Activated naive CD8-positive, alpha-beta T cell treated with anti-CD3 and anti-CD28 coated beads for 36 hours (primary cell): ENCODE measurements at regions not wholly inside any gene's neighbourhood (a gene's known extent, or its start where the extent isn't known, plus 50 kb on each side); places are given as distances from the start of the nearest gene placed in this dataset.
"Not testable (repeated sequence)": the region's sequence is repeated elsewhere in the genome, so short reads cannot be mapped to it uniquely, and the experiment has no call there.

Source experiments
- DNase-seq: peaks from one replicate; pipeline ENCODE4 v3.0.0; 2021
- H3K27ac Mint-ChIP-seq: one replicate; pipeline ENCODE4 v1.8.0; 2022; ENCODE audit warnings: mild to moderate bottlenecking, moderate library complexity, mixed read lengths
- H3K27me3 Mint-ChIP-seq: one replicate; pipeline ENCODE4 v1.8.0; 2022; ENCODE audit warnings: mild to moderate bottlenecking, mixed read lengths
- H3K36me3 Mint-ChIP-seq: one replicate; pipeline ENCODE4 v1.8.0; 2021; ENCODE audit warnings: mild to moderate bottlenecking, mixed read lengths
- H3K4me1 Mint-ChIP-seq: one replicate; pipeline ENCODE4 v1.8.0; 2021; ENCODE audit warnings: mixed read lengths
- H3K4me3 Mint-ChIP-seq: one replicate; pipeline ENCODE4 v1.8.0; 2022; ENCODE audit warnings: mild to moderate bottlenecking, moderate library complexity, mixed read lengths
- H3K9me3 Mint-ChIP-seq: one replicate; pipeline ENCODE4 v1.8.0; 2022; ENCODE audit warnings: mixed read lengths

DNA sequence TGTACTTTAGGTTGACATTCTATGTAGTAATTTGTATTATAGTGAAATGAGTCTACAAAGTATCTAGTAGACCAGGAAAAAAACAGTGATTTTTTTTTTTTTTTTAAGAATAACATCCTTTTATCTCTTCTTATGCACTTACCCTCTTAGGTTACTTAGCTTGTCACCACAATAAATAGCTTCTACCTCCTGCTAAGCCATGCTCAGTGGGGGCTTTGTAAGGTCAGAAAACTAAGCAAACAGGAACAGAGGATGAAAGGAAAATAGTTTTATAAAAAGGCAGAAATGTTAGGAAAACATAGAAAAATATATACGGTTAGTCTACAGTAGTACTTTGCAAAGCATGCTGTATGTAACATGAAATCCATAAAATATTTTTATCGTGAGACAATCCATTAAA lies 385.3 kb upstream of the ATXN7L3B start:
- H3K27me3 Mint-ChIP-seq = no peaks in the 10 kb centered on the region
- H3K9me3 Mint-ChIP-seq = no peaks in the 10 kb centered on the region
- no peak overlapping the region for H3K4me3 Mint-ChIP-seq
- no peak overlapping the region for H3K27ac Mint-ChIP-seq
- no peaks in the 10 kb centered on the region for H3K36me3 Mint-ChIP-seq
- H3K4me1 Mint-ChIP-seq = no peaks in the 10 kb centered on the region
- DNase-seq = no peak

- H3K36me3 Mint-ChIP-seq = no peaks in the 10 kb centered on the region
- H3K27ac Mint-ChIP-seq = no peak overlapping the region
- no peak for DNase-seq
- H3K9me3 Mint-ChIP-seq = no peaks in the 10 kb centered on the region
- H3K4me3 Mint-ChIP-seq = no peak overlapping the region
- H3K4me1 Mint-ChIP-seq = no peaks in the 10 kb centered on the region
- no peaks in the 10 kb centered on the region for H3K27me3 Mint-ChIP-seq
Measured at GRCh38 chr12:74166096-74166495, 371.5 kb upstream of the ATXN7L3B start.

- DNase-seq = no peak
- Mint-ChIP-seq H3K4me1 (no peaks in the 10 kb centered on the region), H3K27ac (no peak overlapping the region), H3K9me3 (no peaks in the 10 kb centered on the region), H3K4me3 (no peak overlapping the region), H3K36me3 (no peaks in the 10 kb centered on the region), H3K27me3 (no peaks in the 10 kb centered on the region)
Measured at GRCh38 chr12:74169607-74170006, 368.0 kb upstream of the ATXN7L3B start.

DNA sequence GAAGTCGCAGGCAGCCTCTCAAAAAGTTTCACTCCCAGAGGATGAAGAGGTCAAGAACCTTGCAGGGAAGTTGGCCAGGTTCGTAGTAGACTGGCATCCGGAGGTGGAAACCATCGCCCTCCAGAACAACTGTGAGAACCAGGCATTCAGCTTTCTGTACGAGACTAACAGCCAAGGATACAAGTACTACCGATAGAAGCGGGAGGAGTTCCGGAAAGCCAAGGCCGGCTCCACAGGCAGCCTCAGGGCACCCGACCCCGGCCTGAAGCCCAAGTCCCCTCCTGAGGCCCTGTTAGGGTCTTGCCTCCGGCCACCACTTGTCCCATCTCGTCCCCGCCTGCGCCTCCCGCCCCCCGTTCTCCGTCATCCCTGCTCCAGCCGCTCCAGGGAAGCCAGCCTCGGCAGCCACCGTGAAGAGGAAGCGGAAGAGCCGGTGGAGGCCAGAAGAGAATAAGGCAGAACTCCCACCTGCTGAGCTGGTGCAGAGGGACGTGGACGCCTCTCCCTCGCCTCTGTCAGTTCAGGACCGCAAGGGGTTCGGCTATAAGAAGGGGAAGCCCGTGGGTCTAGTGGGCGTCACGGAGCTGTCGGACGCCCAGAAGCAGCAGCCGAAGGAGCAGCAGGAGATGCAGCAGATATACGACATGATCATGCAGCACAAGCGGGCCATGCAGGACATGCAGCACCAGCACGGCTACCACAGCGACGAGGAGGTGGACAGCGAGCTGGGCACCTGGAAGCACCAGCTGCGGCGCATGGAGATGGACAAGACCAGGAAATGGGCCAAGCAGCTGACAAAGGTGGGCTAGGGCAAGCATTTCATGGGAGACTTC lies 366.8 kb upstream of the ATXN7L3B start:
- Mint-ChIP-seq H3K27ac (no peak overlapping the region), H3K9me3 (peaks cover 2% of the 10 kb centered on the region), H3K4me3 (no peak overlapping the region), H3K27me3 (no peaks in the 10 kb centered on the region), H3K4me1 (no peaks in the 10 kb centered on the region), H3K36me3 (no peaks in the 10 kb centered on the region)
- DNase-seq = no peak

DNA sequence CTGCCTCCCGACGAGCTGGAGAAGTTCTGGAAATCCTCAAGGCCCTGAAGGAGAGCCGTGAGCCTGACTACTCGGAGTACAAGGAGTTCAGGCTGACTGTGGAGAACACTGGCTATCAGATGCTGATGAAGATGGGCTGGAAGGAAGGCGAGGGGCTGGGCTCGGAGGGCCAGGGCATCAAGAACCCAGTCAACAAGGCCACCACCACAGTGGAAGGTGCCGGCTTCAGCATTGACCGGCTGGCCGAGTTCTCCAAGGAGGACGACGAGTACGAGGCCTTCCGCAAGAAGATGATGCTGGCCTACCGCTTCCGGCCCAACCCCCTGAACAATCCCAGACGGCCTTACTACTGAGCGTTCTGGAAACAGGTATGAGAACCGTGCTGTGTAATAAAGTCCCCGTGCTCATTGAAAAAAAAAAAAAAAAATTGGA lies 366.1 kb upstream of the ATXN7L3B start:
- no peaks in the 10 kb centered on the region for H3K36me3 Mint-ChIP-seq
- H3K4me1 Mint-ChIP-seq = no peaks in the 10 kb centered on the region
- DNase-seq = no peak
- no peak overlapping the region for H3K27ac Mint-ChIP-seq
- H3K4me3 Mint-ChIP-seq = no peak overlapping the region
- H3K27me3 Mint-ChIP-seq = no peaks in the 10 kb centered on the region
- H3K9me3 Mint-ChIP-seq = peaks cover 2% of the 10 kb centered on the region

GRCh38 chr12:74174961-74175360 lies 362.7 kb upstream of the ATXN7L3B start:
- DNase-seq, H3K4me3 Mint-ChIP-seq, H3K36me3 Mint-ChIP-seq, H3K27me3 Mint-ChIP-seq, H3K4me1 Mint-ChIP-seq, H3K27ac Mint-ChIP-seq, H3K9me3 Mint-ChIP-seq: not testable (repeated sequence)

DNA sequence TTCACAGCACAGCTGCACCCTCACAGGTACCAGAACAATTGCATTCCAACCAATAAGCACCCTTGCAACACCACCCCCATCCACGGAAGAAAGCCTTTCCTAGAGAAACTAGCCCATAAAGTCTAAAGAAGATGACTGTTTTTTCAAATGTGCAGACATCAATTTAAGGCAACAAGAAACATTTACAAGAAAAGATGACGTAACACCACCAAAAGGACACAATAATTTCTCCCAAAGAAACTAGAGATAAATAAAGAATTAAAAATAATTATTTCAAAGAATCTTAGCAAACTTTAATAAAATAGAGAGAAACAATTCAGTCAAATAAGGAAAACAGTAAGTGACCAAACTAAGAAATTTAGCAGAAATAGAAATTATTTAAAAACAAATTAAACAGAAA lies 352.3 kb upstream of the ATXN7L3B start:
- no peaks in the 10 kb centered on the region for H3K4me1 Mint-ChIP-seq
- no peak overlapping the region for H3K27ac Mint-ChIP-seq
- H3K27me3 Mint-ChIP-seq = no peaks in the 10 kb centered on the region
- no peak for DNase-seq
- peaks cover under 1% of the 10 kb centered on the region for H3K9me3 Mint-ChIP-seq
- H3K36me3 Mint-ChIP-seq = no peaks in the 10 kb centered on the region
- no peak overlapping the region for H3K4me3 Mint-ChIP-seq

GRCh38 chr12:74193191-74193590 lies 344.4 kb upstream of the ATXN7L3B start:
- Mint-ChIP-seq H3K9me3 (peaks cover 4% of the 10 kb centered on the region), H3K27me3 (no peaks in the 10 kb centered on the region), H3K27ac (no peak overlapping the region), H3K4me3 (no peak overlapping the region), H3K36me3 (no peaks in the 10 kb centered on the region), H3K4me1 (no peaks in the 10 kb centered on the region)
- no peak for DNase-seq

GRCh38 chr12:74204236-74204635 lies 333.4 kb upstream of the ATXN7L3B start:
- Mint-ChIP-seq H3K4me1 (no peaks in the 10 kb centered on the region), H3K27ac (no peak overlapping the region), H3K27me3 (no peaks in the 10 kb centered on the region), H3K36me3 (no peaks in the 10 kb centered on the region), H3K4me3 (no peak overlapping the region), H3K9me3 (peaks cover 4% of the 10 kb centered on the region)
- DNase-seq = no peak

DNA sequence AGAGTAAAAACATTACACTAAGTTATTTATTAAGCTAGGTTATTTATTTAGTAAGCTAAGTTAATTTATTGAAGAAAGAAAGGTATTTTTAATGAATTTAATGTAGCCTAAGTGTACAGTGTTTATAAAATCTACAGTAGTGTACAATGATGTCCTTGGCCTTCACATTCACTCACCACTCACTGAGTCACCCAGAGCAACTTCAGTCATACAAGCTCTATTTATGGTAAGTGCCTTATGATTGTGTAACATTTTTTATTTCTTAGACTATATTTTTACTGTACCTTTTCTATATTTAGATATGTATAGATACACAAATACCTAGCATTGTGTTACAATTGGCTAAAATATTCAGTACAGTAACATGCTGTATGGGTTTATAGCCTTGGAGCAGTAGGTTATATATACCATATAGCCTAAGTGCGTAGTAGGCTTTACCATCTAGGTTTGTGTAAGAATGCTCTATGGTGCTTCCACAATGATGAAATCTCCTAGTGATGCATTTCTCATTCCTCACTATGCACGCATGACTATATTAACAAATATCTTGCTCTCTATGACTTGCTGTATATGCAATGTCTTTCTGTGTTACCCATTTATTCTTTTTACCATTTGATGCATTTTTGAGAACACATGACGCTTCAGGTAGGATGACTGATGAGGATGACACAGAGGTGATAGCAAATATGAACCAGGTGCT lies 309.6 kb upstream of the ATXN7L3B start:
- H3K4me3 Mint-ChIP-seq = no peak overlapping the region
- H3K36me3 Mint-ChIP-seq = no peaks in the 10 kb centered on the region
- no peaks in the 10 kb centered on the region for H3K27me3 Mint-ChIP-seq
- peaks cover 2% of the 10 kb centered on the region for H3K9me3 Mint-ChIP-seq
- no peaks in the 10 kb centered on the region for H3K4me1 Mint-ChIP-seq
- no peak overlapping the region for H3K27ac Mint-ChIP-seq
- no peak for DNase-seq

GRCh38 chr12:74229671-74230070 lies 308.0 kb upstream of the ATXN7L3B start:
- H3K36me3 Mint-ChIP-seq = no peaks in the 10 kb centered on the region
- H3K27me3 Mint-ChIP-seq = no peaks in the 10 kb centered on the region
- no peak overlapping the region for H3K27ac Mint-ChIP-seq
- H3K4me1 Mint-ChIP-seq = no peaks in the 10 kb centered on the region
- no peak for DNase-seq
- H3K9me3 Mint-ChIP-seq = peaks cover 2% of the 10 kb centered on the region
- no peak overlapping the region for H3K4me3 Mint-ChIP-seq

DNA sequence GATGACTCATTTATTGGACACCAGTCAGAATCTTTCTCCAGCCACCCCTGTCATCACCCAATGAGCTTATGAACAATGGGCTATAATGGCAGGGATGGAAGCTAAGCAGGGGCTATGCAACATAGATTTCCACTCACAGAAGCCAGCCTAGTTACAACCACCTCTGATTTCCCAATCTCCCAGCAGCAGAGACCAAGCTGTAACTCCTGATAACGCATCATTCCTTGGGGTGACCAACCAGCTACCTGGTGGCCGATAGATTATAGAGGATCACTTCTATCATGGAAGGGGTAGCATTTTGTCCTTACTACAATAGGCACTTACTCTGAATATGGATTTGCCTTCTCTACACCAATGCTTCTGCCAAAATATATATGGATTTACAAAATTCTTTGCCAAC lies 302.3 kb upstream of the ATXN7L3B start:
- Mint-ChIP-seq H3K9me3 (peaks cover 4% of the 10 kb centered on the region), H3K27ac (no peak overlapping the region), H3K36me3 (no peaks in the 10 kb centered on the region), H3K4me1 (no peaks in the 10 kb centered on the region), H3K27me3 (no peaks in the 10 kb centered on the region), H3K4me3 (no peak overlapping the region)
- DNase-seq = no peak

DNA sequence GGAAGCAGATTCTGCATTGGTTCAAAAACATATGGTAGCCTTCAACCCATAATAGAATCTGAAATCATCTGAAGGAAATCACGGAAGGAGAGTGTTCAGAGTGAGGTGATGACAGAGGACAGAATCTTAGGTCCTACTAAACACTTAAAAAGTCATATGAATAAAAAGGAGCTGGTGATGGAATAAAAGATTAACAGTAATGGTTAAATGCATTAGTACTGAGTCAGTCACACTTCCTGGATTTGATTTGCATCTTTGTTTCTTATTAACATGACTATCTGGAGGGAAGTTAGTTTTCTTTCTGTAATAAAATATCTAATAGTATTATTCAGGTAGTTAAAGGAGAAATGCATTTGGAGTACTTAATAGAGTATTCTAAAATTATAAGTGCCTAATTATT lies 296.3 kb upstream of the ATXN7L3B start:
- peaks cover 5% of the 10 kb centered on the region for H3K9me3 Mint-ChIP-seq
- no peak for DNase-seq
- H3K4me3 Mint-ChIP-seq = no peak overlapping the region
- H3K27me3 Mint-ChIP-seq = no peaks in the 10 kb centered on the region
- H3K27ac Mint-ChIP-seq = no peak overlapping the region
- H3K36me3 Mint-ChIP-seq = no peaks in the 10 kb centered on the region
- no peaks in the 10 kb centered on the region for H3K4me1 Mint-ChIP-seq

DNA sequence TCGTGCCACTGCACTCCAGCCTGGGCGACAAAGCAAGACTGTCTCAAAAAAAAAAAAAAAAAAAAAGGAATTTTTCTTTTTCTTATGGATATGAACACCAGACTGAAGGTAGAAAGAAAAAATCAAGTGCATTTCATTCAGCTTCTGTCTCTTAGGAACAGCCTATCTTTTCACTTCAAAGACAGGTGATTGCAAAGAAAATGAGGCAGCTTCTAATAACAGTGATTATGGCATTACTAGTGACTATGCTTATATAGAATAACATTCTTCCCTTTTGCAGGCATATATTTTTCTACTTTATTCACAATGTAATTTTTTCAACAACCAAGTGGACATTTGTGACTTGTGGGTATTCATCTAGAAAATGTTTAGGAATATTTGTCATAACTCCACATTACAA lies 295.5 kb upstream of the ATXN7L3B start:
- Mint-ChIP-seq H3K4me3 (no peak overlapping the region), H3K4me1 (no peaks in the 10 kb centered on the region), H3K9me3 (peaks cover 5% of the 10 kb centered on the region), H3K27ac (no peak overlapping the region), H3K36me3 (no peaks in the 10 kb centered on the region), H3K27me3 (no peaks in the 10 kb centered on the region)
- DNase-seq = no peak

- Mint-ChIP-seq H3K27me3 (no peaks in the 10 kb centered on the region), H3K36me3 (no peaks in the 10 kb centered on the region), H3K4me3 (no peak overlapping the region), H3K9me3 (peaks cover 2% of the 10 kb centered on the region), H3K4me1 (no peaks in the 10 kb centered on the region), H3K27ac (no peak overlapping the region)
- DNase-seq = no peak
Measured at GRCh38 chr12:74245458-74245857, 292.2 kb upstream of the ATXN7L3B start.

DNA sequence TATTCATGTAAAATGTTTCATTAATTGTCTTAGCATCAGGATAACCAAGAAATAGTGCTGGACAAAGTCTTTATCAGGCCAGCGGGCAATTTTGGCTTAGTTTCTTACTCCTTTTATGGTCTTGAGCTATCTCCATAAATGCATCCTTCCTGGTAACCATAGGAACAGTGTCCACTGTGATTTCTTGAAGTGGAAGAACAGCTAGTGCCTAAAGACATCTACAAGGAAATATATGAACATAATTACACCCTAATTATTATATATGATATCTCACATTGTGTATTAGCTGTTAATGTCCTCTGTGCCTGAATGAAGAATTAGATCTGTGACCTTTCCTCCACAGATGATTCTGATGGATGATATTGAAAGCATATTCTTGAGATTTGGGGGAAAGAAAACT lies 286.7 kb upstream of the ATXN7L3B start:
- no peak overlapping the region for H3K4me3 Mint-ChIP-seq
- no peaks in the 10 kb centered on the region for H3K4me1 Mint-ChIP-seq
- H3K27ac Mint-ChIP-seq = no peak overlapping the region
- no peak for DNase-seq
- H3K9me3 Mint-ChIP-seq = peaks cover 9% of the 10 kb centered on the region
- no peaks in the 10 kb centered on the region for H3K27me3 Mint-ChIP-seq
- H3K36me3 Mint-ChIP-seq = no peaks in the 10 kb centered on the region
